HCEC 1CT (cell line): ENCODE measurements at regions not wholly inside any gene's neighbourhood (a gene's known extent, or its start where the extent isn't known, plus 50 kb on each side); places are given as distances from the start of the nearest gene placed in this dataset.
"Not testable (repeated sequence)": the region's sequence is repeated elsewhere in the genome, so short reads cannot be mapped to it uniquely, and the experiment has no call there.

Experiments
- DNase-seq: peaks from one replicate; pipeline ENCODE4 v3.0.0-alpha.2; 2017

DNA sequence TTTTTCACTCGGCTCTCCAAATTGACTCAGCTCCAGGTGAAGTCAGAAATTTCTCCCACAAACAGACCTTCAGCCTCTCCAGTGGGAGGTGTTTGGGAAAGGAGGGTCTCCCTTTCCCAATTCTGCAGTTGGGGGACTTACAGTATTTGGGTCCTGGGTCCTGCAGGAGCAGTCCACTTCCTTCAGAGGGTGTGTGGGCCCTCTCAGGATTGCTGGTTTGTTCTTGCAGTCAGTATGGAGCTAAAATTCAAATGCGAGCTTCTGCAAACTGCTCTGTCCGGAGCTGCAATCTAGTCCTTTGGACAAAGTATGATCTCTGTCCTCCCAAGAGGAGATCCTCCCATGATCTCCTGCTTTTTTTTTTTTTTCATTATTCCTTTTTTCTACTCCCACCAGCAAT is 87.9 kb upstream of the MSTN start:
- no peak for DNase-seq

DNA sequence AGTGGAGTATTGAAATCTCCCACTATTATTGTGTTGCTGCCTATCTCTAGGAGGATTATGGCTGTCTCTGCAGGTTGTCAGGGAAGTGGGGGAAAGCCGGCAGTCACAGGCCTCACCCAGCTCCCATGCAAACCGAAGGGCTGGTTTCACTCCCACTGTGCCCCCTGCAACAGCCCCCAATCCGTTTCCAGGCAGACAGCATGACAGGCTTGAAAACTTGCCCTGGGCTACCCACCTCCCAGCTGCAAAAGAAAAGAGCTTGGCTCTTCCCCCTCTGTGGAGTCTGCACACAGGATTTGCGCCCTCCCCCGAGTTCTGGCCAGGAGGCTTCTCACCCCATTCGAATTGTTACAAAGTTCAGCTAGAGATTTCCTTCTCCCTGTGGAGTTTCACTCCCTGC is 87.4 kb upstream of the MSTN start:
- no peak for DNase-seq

DNA sequence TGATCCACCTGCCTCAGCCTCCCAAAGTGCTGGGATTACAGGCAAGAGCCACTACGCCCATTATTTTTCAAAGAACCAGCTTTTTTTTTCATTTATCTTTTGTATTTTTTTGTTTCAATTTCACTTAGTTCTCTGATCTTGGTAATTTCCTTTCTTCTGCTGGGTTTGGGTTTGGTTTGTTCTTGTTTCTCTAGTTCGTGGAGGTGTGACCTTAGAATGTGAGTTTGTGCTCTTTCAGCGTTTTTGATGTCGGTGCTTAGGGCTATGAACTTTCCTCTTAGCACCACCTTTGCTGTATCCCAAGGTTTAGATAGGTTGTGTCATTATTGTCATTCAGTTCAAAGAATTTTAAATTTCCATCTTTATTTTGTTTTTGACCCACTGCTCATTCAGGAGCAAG is 86.7 kb upstream of the MSTN start:
- no peak for DNase-seq

DNA sequence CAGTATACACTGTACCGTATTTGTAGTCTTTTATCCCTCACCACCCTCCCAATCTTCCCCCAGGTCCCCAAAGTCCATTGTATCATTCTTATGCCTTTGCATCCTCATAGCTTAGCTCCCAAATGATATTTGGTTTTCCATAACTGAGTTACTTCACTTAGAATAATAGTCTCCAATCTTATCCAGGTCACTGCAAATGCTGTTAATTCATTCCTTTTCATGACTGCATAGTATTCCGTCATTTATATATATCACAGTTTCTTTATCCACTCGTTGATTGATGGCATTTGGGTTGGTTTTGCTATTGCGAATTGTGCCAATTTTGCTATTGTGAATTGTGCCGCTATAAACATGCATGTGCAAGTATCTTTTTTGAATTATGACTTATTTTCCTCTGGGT is 83.6 kb upstream of the MSTN start:
- DNase-seq = not testable (repeated sequence)

DNA sequence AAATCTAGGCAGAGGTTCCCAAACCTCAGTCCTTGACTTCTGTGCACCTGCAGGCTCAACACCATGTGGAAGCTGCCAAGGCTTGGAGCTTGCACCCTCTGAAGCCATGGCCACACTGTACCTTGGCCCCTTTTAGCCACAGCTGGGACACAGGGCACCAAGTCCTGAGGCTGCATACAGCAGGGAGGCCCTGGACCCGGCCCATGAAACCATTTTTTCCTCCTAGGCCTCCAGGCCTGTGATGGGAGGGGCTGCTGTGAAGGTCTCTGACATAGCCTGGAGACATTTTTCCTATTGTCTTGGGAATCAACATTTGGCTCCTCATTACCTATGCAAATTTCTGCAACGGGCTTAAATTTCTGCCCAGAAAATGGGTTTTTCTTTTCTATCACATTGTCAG is 77.9 kb upstream of the MSTN start:
- DNase-seq = not testable (repeated sequence)

DNA sequence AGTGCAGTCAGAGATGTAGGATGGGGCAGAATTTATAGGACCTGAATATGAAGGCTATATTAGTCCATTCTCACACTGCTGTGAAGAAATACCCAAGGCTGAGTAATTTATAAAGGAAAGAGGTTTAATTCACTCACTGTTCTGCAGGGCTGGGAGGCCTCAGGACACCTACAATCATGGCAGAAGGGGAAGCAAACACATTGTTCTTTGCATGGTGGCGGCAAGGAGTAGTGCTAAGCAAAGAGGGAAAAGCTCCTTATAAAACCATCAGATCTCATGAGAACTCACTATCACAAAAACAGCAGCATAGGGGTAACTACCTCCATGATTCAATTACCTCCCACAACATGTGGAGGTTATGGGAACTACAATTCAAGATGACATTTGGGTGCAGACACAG is 76.8 kb upstream of the MSTN start:
- no peak for DNase-seq

DNA sequence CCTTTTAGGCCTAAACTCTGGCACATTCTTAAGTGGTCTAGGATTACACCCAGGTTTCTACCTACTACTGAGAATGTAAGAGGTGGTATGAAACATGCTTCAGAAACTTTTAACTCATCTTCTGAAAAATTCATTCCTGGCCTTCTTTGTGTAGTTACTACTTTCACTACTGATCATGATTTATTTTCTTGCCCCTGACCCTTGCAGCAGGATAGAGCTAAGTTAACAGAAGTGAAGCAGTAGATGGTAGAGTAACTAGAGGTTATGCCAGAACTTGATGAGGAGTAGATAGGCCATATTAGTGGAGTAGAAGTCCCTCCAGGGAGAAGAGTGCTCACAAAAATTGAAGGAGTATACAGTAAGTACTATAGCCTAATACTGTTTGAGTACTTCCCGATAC is 75.5 kb upstream of the MSTN start:
- no peak for DNase-seq

DNA sequence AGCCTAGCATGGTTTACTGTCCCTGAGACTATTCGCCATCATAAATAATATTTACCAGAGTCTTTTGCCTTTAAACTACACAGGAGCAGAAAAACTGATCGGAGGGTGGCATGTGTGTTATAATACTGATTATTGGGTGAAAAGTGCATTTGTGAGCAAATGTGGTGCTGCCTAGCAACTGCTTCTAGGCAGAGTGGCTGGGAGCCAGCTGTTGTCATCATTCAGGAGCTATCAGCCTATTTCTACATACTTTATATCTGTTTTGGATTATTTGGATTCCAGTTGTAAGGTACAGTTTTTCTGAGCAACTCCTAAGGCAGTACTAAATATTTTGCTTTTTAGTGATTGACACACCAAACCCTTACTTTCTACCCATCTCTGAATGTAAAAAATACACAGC is 75.0 kb upstream of the MSTN start:
- no peak for DNase-seq

DNA sequence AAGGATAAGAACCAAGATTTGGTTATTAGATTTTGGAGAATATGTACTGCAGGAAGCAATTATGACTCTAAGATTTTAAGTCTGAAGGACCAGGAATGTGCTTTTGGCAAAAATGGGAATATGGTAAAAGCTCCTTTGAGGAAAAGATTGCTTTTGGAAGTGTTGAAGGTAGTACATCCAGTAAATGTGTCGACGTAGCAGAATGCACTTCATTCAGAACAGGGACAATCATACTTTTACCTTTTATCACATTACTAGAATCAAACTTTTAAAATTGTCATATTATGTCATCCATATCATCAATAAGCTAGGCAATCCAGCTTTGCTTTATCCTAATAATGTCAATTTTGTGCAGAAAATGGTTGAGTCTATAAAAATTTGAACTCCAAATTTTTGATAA is 74.3 kb upstream of the MSTN start:
- DNase-seq = no peak

DNA sequence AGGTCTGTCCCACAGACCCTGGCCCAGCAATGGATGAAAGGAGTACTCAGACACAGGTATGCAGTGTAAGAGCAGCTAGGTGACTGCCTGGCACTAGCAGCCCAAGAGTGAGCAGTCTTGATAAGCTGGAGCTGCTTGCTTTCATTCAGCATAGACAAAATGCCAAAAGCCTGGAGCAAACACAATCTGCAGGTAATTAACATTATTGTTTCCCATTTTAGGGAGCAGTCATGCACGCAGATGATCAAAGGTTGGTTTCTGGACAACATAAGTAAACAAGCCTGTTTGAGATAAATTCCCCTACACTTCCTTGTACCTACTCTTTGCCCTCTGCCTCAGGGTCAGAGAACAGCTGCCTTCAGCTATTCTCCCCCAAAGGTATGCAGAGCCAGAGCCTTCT is 73.7 kb upstream of the MSTN start:
- DNase-seq = no peak

DNA sequence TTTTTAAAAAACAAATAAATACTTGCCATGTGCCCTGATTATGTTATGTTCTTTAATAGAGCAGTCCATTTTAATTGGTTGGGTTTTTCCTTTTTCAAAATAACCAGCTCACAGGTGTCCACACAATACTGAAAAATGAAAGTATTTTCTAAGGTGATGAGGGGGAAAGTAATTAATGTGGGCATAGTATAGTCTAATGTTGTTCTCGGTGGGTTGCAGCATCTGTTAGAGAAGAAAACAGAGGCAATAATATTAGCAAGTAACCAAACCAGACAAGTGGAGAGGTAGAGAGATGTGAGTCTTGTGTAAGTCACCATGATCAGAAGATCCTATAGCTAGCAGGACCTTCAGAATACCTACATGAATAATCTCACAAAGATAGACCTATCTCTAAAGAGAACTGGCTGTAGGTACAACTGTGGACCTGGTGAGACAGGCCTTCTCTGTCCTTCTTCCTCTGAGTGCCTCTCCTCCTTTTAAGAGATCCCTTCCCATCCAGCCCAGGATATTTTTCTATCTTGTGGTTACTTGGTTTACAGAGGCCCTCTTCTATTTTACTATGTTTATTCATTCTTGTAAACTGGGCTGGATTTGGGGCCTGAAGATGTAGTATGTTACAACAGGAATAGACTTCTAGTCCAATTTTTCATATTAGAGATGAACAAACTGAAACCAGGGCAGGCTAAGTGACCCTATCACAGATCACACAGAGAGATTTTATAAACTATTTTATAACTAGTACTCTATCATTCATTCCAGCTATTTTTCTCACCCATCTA is 67.1 kb upstream of the MSTN start:
- no peak for DNase-seq

DNA sequence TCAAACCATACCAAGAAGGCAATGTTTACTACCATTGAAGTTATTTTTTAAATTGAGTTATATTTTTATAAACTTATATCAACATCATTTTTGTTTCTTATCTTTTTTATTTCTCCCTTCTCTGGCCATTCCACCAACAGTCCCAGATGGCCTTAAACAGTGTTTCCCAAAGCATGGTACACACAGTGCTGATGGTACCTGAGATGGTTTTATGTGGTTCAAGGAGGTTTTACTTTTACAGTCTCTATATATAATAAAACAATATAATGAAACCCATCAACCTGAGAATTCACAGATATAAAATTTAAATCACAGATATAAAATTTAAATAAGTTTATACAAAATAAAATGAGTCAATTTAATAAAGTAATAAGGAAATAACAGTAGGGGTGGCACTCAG is 65.1 kb upstream of the MSTN start:
- DNase-seq = no peak

DNA sequence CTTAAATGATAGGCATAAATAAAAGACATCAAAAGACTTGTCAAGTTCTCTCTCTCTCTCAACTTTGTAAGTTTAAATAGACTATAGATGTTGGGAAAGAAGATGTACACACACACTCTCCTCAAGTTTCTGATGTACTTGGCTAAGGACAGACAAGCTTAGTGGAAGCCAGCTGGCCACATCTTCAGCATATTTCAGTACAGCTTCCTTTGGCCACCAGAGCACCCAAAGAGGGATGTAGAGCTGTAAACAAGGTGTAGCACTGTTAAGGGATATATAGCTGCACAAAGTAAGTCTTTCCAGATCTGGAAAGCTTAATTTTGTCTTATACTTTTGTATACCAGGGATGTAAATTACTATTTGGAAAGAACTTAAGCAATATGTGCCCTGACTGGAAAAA is 64.3 kb upstream of the MSTN start:
- DNase-seq = peak; percentile 8

DNA sequence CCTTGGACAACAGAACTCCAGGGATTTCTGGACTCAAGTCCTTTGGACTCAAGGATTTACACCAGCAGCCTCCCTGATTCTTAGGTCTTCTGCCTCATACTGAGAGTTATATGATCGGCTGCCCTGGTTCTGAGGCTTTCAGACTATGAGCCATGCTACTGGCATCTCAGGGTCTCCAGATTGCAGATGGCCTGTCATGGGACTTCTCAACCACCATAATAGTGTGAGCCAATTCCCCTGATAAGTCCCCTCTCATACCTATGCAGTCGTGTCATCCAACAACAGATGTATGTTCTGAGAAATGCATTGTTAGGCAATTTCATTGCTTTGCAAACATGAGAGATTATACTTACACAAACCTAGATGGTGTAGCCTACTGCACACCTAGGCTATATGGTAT is 61.4 kb upstream of the MSTN start:
- peak; percentile 61 for DNase-seq

DNA sequence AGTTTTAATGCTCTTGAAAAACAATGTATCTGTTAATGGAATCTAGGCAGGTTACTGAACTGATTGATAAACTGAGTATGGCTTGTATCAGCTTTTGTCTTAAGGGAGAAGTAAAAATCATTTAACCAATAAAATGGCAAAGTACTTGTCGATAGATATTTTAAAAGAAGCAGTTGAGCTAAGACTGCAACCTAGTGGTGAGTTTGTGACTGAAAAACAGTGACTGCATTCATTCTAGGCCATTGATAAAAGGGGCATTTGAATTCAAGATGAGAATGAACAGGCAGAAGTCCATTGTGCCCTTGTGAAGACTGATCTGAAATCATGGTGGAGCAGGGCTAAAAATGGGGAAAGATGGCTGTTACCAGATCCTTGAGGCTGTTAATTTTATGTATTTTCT is 59.4 kb upstream of the MSTN start:
- DNase-seq = peak; percentile 24

DNA sequence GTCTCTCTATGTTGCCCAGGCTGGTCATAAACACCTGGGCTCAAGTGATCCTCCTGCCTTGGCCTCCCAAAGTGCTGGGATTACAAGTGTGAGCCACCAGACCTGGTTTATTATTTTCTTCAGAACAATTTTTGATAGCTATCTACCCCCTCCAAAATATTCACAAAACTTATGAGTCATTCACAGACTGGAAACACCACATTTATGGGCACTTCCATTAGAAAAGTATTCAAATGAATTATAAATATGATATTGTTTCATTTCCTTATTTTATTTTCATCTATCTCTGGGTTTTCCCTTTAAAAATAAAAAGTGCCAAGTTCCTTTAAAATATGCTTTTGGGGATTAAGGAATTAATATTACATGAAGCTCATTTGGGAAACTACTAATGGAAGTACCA is 58.8 kb upstream of the MSTN start:
- DNase-seq = no peak

DNA sequence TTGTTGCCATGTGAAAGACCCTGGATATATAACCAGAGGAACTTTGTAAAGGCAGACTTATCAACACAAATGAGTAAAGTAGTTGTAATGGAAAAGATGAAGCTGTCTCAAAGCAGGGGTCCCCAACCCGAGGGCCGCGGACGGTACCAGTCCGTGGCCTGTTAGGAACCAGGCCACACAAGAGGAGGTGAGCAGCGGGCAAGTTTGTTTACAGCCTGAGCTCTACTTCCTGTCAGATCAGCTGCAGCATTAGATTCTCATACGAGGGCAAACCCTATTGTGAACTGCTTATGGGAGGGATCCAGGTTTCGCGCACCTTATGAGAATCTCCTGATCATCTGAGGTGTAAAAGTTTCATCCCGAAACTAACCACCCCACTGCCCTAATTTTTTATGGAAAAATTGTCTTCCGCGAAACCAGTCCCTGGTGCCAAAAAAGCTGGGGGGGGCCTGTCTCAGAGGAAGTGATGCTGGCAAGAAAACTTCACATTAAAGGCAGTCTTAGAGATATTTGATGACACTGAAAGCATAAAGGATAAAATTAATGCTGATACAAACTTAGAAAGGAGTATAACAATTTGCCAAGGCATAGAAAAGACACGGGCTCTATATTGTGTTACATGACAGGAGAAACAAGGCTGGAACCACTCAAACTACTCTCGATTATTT is 57.5 kb upstream of the MSTN start:
- peak; percentile 5 for DNase-seq

DNA sequence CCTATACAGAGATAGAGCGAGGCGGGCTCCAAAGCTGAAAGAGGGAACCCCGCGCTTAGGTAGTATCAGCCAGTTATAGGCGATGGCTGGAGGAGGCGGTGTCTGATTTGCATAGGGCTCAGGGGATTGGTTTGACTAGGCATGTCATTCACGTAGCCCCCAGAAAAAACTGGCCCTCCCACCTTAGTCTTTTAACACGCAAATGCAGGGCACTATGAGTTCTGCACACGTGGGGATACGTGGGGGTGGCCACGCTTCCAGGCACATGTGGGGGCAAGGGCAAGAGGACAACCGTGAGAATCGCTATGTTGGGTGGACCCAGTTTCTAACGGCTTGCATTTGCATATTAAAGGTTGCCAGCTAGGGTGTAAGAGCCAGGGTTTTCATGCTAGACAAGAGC is 56.7 kb upstream of the MSTN start:
- no peak for DNase-seq

DNA sequence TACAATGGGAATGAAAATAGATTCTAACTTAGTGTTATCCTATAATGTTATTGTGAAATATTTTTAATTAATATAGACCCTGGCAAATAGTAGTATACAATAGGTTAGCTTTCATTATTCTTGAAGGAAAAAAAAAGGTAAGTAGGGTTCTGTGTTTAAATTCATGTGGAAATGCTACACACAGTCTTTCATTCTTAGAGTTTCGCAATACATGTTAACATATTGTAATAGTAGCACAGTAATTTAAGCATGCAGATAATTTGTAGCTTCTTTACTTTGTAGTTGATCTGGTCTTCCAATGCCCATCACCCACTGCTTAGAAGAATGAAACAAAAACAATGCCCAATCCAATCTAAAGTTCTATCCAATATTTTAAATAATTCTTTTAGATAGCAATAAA is 54.8 kb upstream of the MSTN start:
- DNase-seq = no peak

DNA sequence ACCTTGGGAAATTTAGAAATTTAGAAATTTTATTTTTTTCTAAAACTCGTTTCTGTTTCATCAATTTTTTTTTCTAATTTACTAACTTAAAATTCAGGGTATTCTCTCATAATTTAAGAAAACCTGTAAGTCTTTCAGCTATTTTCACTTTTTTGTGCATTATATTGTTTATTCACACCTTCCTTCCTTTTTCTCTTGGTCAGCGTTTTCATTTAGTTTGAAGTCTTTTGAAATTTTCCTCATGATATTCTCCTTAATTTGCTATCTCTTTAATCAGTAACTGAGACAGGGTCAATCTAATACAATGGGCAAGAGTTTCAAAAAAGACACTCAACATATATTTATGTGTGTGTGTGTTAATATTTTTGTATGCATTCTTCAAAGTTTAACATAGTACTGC is 50.5 kb upstream of the MSTN start:
- no peak for DNase-seq
